ENCODE measurements at regions not wholly inside any gene's neighbourhood (a gene's known extent, or its start where the extent isn't known, plus 50 kb on each side); places are given as distances from the start of the nearest gene placed in this dataset.

- no peak for DNase-seq (ENCODE audit: low read depth)
- no peaks in the 10 kb centered on the region for H3K27me3 ChIP-seq (ENCODE audit: control insufficient read depth, insufficient read depth, low read length)
Observed at GRCh38 chr17:71032746-71033273, 863.5 kb downstream of the KCNJ2 start.

GRCh38 chr17:71033336-71033735 is 864.0 kb downstream of the KCNJ2 start:
- no peak for TF ChIP-seq CTCF (IDR thresholded peaks at IDR 0.05; ENCODE audit: insufficient read depth, low read length, poor library complexity, severe bottlenecking)
- H3K27me3 ChIP-seq (ENCODE audit: control insufficient read depth, insufficient read depth, low read length): no peaks in the 10 kb centered on the region
- no peak for DNase-seq (ENCODE audit: low read depth)
- no peak overlapping the region for H3K4me3 ChIP-seq (ENCODE audit: low read depth, low read length)
- H3K36me3 ChIP-seq (ENCODE audit: control insufficient read depth, insufficient read depth, low read length): no peaks in the 10 kb centered on the region

More at GRCh38 chr17:71032746-71033273, 863.5 kb downstream of the KCNJ2 start:
- Histone ChIP-seq H3K4me3 (ENCODE audit: low read depth, low read length) (no peak overlapping the region), H3K36me3 (ENCODE audit: control insufficient read depth, insufficient read depth, low read length) (no peaks in the 10 kb centered on the region)
- TF ChIP-seq CTCF (IDR thresholded peaks at IDR 0.05; ENCODE audit: insufficient read depth, low read length, poor library complexity, severe bottlenecking): no peak

- no peak for DNase-seq (ENCODE audit: low read depth)
- H3K36me3 ChIP-seq (ENCODE audit: control insufficient read depth, insufficient read depth, low read length): no peaks in the 10 kb centered on the region
- no peak overlapping the region for H3K4me3 ChIP-seq (ENCODE audit: low read depth, low read length)
- H3K27me3 ChIP-seq (ENCODE audit: control insufficient read depth, insufficient read depth, low read length): no peaks in the 10 kb centered on the region
- no peak for TF ChIP-seq CTCF (IDR thresholded peaks at IDR 0.05; ENCODE audit: insufficient read depth, low read length, poor library complexity, severe bottlenecking)
Observed at GRCh38 chr17:71035226-71035625, 865.9 kb downstream of the KCNJ2 start.

- Histone ChIP-seq H3K27me3 (ENCODE audit: control insufficient read depth, insufficient read depth, low read length) (no peaks in the 10 kb centered on the region), H3K36me3 (ENCODE audit: control insufficient read depth, insufficient read depth, low read length) (no peaks in the 10 kb centered on the region), H3K4me3 (ENCODE audit: low read depth, low read length) (no peak overlapping the region)
- DNase-seq (ENCODE audit: low read depth): no peak
- TF ChIP-seq CTCF (IDR thresholded peaks at IDR 0.05; ENCODE audit: insufficient read depth, low read length, poor library complexity, severe bottlenecking): no peak
Observed at GRCh38 chr17:71037386-71037785, 868.1 kb downstream of the KCNJ2 start.

- Histone ChIP-seq H3K4me3 (ENCODE audit: low read depth, low read length) (no peak overlapping the region), H3K36me3 (ENCODE audit: control insufficient read depth, insufficient read depth, low read length) (no peaks in the 10 kb centered on the region), H3K27me3 (ENCODE audit: control insufficient read depth, insufficient read depth, low read length) (no peaks in the 10 kb centered on the region)
- no peak for DNase-seq (ENCODE audit: low read depth)
- no peak for TF ChIP-seq CTCF (IDR thresholded peaks at IDR 0.05; ENCODE audit: insufficient read depth, low read length, poor library complexity, severe bottlenecking)
Observed at GRCh38 chr17:71039391-71039790, 870.1 kb downstream of the KCNJ2 start.

GRCh38 chr17:71052971-71053370 is 883.6 kb downstream of the KCNJ2 start:
- TF ChIP-seq CTCF (IDR thresholded peaks at IDR 0.05; ENCODE audit: insufficient read depth, low read length, poor library complexity, severe bottlenecking): no peak
- H3K27me3 ChIP-seq (ENCODE audit: control insufficient read depth, insufficient read depth, low read length): no peaks in the 10 kb centered on the region
- no peaks in the 10 kb centered on the region for H3K36me3 ChIP-seq (ENCODE audit: control insufficient read depth, insufficient read depth, low read length)
- H3K4me3 ChIP-seq (ENCODE audit: low read depth, low read length): no peak overlapping the region
- no peak for DNase-seq (ENCODE audit: low read depth)
